Right renal cortex interstitium (tissue), 3 donors: ENCODE measurements at regions not wholly inside any gene's neighbourhood (a gene's known extent, or its start where the extent isn't known, plus 50 kb on each side); places are given as distances from the start of the nearest gene placed in this dataset.
"Not testable (repeated sequence)": the region's sequence is repeated elsewhere in the genome, so short reads cannot be mapped to it uniquely, and the experiment has no call there.

ENCODE experiments used
- DNase-seq, 3 donors: peaks; one replicate each; pipeline ENCODE4 v3.0.0-alpha.2; 2013; ENCODE audit warnings: low read depth in 3 of 3, low spot score in 2 of 3

DNA sequence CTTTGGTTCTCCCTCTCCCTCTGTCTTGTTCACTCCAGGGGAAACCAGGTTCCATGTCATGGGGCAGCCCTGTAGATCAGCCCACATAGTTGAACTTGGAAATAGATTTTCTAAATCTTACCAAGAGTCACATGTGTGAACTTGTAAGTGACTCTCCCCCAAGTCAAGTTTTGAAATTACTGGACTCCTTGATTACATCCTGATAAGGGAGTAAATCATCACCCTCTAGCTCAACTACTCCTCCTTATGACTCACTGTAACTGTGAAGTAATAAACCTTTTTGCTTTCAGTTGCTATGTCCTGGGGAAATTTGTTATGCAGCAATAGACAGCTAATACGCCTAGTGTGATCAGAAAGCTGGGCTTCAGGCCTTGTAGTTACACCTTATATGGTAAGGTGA is 703.3 kb downstream of the TTLL7 start:
- not testable (repeated sequence) for DNase-seq

GRCh38 chr1:83287391-83287790 is 711.5 kb downstream of the TTLL7 start:
- not testable (repeated sequence) for DNase-seq

DNA sequence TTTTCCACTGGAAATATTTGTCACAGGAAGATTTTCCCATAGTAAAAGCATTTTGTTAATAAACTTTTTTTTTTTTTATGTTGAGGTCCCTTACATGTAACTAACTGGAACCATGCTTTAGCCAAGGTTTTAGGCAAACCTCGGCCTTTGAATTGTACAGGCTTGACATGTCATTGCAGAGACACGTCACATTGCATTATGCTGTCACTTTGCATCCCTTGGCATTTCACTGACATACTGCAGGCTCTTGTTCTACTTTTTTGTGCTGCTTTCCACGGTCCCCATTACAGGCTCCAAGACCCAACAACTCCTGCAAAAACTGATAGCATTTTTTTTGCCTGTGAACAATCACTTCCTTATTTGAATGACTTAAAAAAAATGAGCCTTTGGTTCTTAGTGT is 724.3 kb downstream of the TTLL7 start:
- DNase-seq: not testable (repeated sequence)

GRCh38 chr1:83272484-83272883 is 726.4 kb downstream of the TTLL7 start:
- DNase-seq: not testable (repeated sequence)

DNA sequence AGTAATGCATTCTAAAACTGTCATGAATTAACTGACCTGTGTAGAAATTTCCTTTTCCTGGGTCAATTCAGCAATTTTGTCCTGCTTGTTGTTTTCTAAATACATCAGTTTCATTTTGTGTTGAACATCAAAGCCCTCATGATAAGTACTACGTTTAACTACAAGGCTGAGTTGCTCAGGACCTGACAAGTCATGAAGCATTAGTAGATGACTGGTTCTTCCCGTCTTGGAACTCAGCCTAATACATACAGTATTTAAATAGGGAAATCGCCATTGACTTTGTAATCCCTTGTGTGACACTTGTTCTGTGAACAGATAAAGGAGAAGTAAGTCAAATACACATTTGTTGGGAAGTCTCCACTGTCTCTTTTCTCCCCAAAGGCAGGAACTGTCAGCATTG is 727.1 kb downstream of the TTLL7 start:
- DNase-seq: not testable (repeated sequence)

DNA sequence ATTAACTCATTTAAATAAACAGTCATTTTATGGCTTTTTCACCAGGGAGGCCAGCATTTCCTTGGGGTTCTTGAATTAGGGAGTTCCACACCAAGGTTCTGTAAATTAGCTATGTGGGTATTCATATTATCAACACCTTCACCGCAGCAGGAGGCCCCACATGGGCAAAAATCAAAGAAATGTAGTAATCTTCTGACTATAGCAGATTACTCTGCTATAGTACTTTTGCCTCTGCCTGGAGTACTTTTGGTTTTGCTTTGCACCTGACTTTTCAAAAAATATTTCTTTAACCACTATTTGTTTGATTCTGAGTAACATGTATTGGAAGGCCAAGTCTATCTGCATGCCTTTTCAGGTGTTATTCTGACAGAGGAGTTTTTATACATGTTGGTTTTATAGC is 728.1 kb downstream of the TTLL7 start:
- not testable (repeated sequence) for DNase-seq

DNA sequence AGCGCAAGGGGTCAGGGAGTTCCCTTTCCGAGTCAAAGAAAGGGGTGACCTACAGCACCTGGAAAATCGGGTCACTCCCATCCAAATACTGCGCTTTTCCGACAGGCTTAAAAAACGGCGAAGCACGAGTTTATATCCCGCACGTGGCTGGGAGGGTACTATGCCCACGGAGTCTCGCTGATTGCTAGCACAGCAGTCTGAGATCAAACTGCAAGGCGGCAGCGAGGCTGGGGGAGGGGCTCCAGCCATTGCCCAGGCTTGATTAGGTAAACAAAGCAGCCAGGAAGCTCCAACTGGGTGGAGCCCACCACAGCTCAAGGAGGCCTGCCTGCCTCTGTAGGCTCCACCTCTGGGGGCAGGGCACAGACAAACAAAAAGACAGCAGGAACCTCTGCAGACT is 735.1 kb downstream of the TTLL7 start:
- not testable (repeated sequence) for DNase-seq

DNA sequence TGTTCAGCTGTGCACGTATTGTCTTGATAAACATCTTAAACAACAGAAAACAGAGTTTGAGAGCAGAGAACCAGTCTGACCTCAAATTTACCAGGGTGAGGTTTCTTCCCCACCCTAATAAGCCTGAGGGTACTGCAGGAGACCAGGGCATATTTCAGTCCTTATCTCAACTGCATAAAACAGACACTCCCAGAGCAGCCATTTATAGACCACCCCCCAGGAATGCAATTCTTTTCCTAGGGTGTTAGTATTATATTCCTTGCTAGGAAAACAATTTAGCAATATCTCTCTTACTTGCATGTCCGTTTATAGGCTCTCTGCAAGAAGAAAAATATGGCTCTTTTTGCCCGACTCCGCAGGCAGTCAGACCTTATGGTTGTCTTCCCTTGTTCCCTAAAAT is 747.2 kb downstream of the TTLL7 start:
- not testable (repeated sequence) for DNase-seq

- not testable (repeated sequence) for DNase-seq
Observed at GRCh38 chr1:83246780-83247179, 752.2 kb downstream of the TTLL7 start.

DNA sequence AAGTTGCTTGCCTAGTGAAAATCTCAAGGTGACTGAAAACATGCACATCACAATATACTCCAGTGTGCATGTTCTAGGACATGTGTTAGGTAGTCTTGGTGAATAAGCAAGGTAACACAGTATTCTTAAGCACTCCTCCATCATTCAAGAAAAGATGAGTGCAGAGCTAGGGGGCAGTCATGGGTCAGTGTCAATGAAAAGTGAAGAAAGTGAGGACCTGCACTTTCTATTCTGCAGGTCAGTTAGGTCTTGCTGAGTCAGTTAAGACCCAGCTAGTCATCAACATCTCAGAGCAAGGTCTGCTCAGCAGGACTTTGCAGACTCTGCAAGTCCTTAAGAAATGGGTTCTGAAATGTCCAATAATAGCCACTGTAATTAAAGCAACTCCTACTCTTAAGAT is 754.1 kb downstream of the TTLL7 start:
- not testable (repeated sequence) for DNase-seq

GRCh38 chr1:83239568-83239967 is 759.4 kb downstream of the TTLL7 start:
- not testable (repeated sequence) for DNase-seq

GRCh38 chr1:83238654-83239053 is 760.3 kb downstream of the TTLL7 start:
- DNase-seq: not testable (repeated sequence)

GRCh38 chr1:83219788-83220187 is 779.1 kb downstream of the TTLL7 start:
- not testable (repeated sequence) for DNase-seq

GRCh38 chr1:83218036-83218716 is 780.8 kb downstream of the TTLL7 start:
- DNase-seq: not testable (repeated sequence)

DNA sequence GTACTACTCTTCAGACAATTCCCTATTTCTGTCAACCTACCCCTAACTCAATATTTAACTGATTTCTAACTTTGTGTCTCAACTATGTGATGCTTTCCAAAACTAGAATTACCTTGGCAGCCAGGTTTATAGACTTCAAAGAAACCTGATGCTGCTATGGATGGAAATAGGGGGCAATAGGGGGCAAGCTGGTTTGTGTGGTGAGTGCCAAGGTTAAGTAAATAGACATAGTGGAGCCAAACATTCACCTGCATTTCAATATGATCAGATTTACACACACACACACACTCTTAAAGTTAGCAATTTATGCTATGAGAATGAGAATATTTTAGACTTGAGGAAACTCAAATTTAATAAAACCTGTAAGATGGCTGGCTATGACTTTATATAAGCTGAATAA is 784.6 kb downstream of the TTLL7 start:
- not testable (repeated sequence) for DNase-seq

DNA sequence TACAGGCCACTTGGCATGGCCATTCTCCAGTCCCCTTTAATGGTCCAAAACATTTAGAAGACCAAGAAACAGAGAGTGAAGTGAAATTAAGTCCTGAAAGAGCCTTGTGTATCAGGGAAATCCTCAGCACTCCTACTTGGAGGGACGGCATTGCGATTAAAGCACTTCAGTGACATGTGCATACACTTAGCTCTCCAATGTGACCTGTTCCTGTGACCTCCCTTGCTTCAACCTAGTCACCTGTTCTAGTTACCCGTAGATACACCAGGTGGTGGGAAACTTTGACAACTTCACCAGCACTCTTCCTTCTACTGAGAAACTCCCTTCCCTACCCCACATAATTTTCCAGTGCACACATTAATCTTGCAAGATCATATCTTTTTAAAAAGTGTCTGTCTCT is 785.3 kb downstream of the TTLL7 start:
- not testable (repeated sequence) for DNase-seq

- DNase-seq: not testable (repeated sequence)
Observed at GRCh38 chr1:83212033-83212432, 786.9 kb downstream of the TTLL7 start.

- not testable (repeated sequence) for DNase-seq
Observed at GRCh38 chr1:83208540-83208939, 790.4 kb downstream of the TTLL7 start.

GRCh38 chr1:83194610-83195009 is 804.3 kb downstream of the TTLL7 start:
- DNase-seq: not testable (repeated sequence)

- not testable (repeated sequence) for DNase-seq
Observed at GRCh38 chr1:83182033-83182728, 816.8 kb downstream of the TTLL7 start.

DNA sequence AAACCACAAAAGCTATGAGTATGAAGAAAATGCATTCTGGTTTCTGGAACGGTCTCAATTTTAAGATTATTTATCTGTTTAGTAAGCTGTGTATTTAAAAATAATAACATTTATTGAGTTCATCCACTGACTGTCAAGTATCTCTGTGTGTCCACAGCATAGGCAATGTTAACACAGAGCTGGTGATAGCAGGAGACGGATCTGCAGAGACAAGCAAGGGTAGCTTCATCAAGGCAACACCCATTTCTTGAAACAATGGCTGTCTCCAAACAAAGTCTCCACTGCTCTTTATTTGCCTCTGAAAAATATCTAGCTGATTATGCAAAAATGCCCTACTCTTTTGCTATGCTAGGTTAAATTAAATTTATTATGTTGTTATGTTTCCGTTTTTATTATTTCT is 818.3 kb downstream of the TTLL7 start:
- not testable (repeated sequence) for DNase-seq

DNA sequence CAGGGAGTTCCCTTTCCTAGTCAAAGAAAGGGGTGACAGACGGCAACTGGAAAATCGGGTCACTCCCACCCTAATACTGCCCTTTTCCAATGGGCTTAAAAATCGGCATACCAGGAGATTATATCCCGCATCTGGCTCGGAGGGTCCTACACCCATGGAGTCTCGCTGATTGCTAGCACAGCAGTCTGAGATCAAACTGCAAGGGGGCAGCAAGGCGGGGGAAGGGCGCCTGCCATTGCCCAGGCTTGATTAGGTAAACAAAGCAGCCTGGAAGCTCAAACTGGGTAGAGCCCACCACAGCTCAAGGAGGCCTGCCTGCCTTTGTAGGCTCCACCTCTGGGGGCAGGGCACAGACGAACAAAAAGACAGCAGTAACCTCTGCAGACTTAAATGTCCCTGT is 831.3 kb downstream of the TTLL7 start:
- not testable (repeated sequence) for DNase-seq
